MG63 (cell line): ENCODE measurements at regions not wholly inside any gene's neighbourhood (a gene's known extent, or its start where the extent isn't known, plus 50 kb on each side); places are given as distances from the start of the nearest gene placed in this dataset.

Experiments used
- DNase-seq: peaks from one replicate; pipeline ENCODE4 v3.0.0-alpha.2; 2020
- H3K27me3 ChIP-seq: fragments of 250-450 bp; sonication (Bioruptor Pico); 2 replicates; pipeline ENCODE4 v1.5.1; 2020; ENCODE audit warnings: mild to moderate bottlenecking, moderate library complexity
- H3K36me3 ChIP-seq: fragments of 250-450 bp; sonication (Bioruptor Pico); 2 replicates; pipeline ENCODE4 v1.5.1; 2020; ENCODE audit warnings: mild to moderate bottlenecking, moderate library complexity
- H3K4me3 ChIP-seq: fragments of 250-450 bp; sonication (Bioruptor Pico); 2 replicates; pipeline ENCODE4 v1.5.1; 2020; ENCODE audit warnings: mild to moderate bottlenecking, moderate library complexity
- H3K9me3 ChIP-seq: fragments of 250-450 bp; sonication (Bioruptor Pico); 2 replicates; pipeline ENCODE4 v1.5.1; 2020; ENCODE audit warnings: mild to moderate bottlenecking, moderate library complexity

- no peak for DNase-seq
- H3K4me3 ChIP-seq: no peak overlapping the region
- no peaks in the 10 kb centered on the region for H3K9me3 ChIP-seq
- no peaks in the 10 kb centered on the region for H3K27me3 ChIP-seq
- H3K36me3 ChIP-seq: no peaks in the 10 kb centered on the region
Observed at GRCh38 chr14:48814562-48814961, 771.6 kb downstream of the RPS29 start.

GRCh38 chr14:48805315-48805714 lies 780.9 kb downstream of the RPS29 start:
- H3K36me3 ChIP-seq: no peaks in the 10 kb centered on the region
- H3K4me3 ChIP-seq: no peak overlapping the region
- no peak for DNase-seq
- no peaks in the 10 kb centered on the region for H3K27me3 ChIP-seq
- no peaks in the 10 kb centered on the region; the same call in 1 of the 2 replicates for H3K9me3 ChIP-seq

GRCh38 chr14:48792376-48793024 lies 793.7 kb downstream of the RPS29 start:
- no peaks in the 10 kb centered on the region for H3K36me3 ChIP-seq
- no peaks in the 10 kb centered on the region for H3K9me3 ChIP-seq
- H3K27me3 ChIP-seq: no peaks in the 10 kb centered on the region
- peak; percentile 15 for DNase-seq
- no peak overlapping the region for H3K4me3 ChIP-seq

- DNase-seq: peak; percentile 25
- H3K4me3 ChIP-seq: no peak overlapping the region
- H3K9me3 ChIP-seq: no peaks in the 10 kb centered on the region
- H3K27me3 ChIP-seq: no peaks in the 10 kb centered on the region
- H3K36me3 ChIP-seq: no peaks in the 10 kb centered on the region
Observed at GRCh38 chr14:48788771-48789170, 797.4 kb downstream of the RPS29 start.

- DNase-seq: no peak
- H3K9me3 ChIP-seq: no peaks in the 10 kb centered on the region
- H3K4me3 ChIP-seq: no peak overlapping the region
- H3K27me3 ChIP-seq: no peaks in the 10 kb centered on the region
- H3K36me3 ChIP-seq: no peaks in the 10 kb centered on the region
Observed at GRCh38 chr14:48786498-48786897, 799.7 kb downstream of the RPS29 start.

GRCh38 chr14:48771717-48772116 lies 814.5 kb downstream of the RPS29 start:
- DNase-seq: peak; percentile 60
- no peaks in the 10 kb centered on the region for H3K27me3 ChIP-seq
- H3K36me3 ChIP-seq: no peaks in the 10 kb centered on the region
- no peak overlapping the region for H3K4me3 ChIP-seq
- H3K9me3 ChIP-seq: no peaks in the 10 kb centered on the region

- H3K36me3 ChIP-seq: no peaks in the 10 kb centered on the region
- no peaks in the 10 kb centered on the region for H3K9me3 ChIP-seq
- DNase-seq: no peak
- no peak overlapping the region for H3K4me3 ChIP-seq
- H3K27me3 ChIP-seq: no peaks in the 10 kb centered on the region
Observed at GRCh38 chr14:48751293-48751692, 834.9 kb downstream of the RPS29 start.

GRCh38 chr14:48748151-48748675 lies 838.0 kb downstream of the RPS29 start:
- Histone ChIP-seq H3K9me3 (no peaks in the 10 kb centered on the region), H3K4me3 (no peak overlapping the region), H3K36me3 (no peaks in the 10 kb centered on the region), H3K27me3 (no peaks in the 10 kb centered on the region)
- no peak for DNase-seq

- no peaks in the 10 kb centered on the region for H3K9me3 ChIP-seq
- H3K4me3 ChIP-seq: no peak overlapping the region
- no peaks in the 10 kb centered on the region for H3K36me3 ChIP-seq
- DNase-seq: no peak
- no peaks in the 10 kb centered on the region for H3K27me3 ChIP-seq
Observed at GRCh38 chr14:48747561-48748089, 838.6 kb downstream of the RPS29 start.

- no peak for DNase-seq
- Histone ChIP-seq H3K9me3 (no peaks in the 10 kb centered on the region), H3K4me3 (no peak overlapping the region), H3K27me3 (no peaks in the 10 kb centered on the region), H3K36me3 (no peaks in the 10 kb centered on the region)
Observed at GRCh38 chr14:48744202-48744601, 842.0 kb downstream of the RPS29 start.

- no peak for DNase-seq
Observed at GRCh38 chr14:48738186-48738925, 847.8 kb downstream of the RPS29 start.

GRCh38 chr14:48735607-48736006 lies 850.6 kb downstream of the RPS29 start:
- DNase-seq: no peak
- Histone ChIP-seq H3K4me3 (no peak overlapping the region), H3K9me3 (no peaks in the 10 kb centered on the region), H3K36me3 (no peaks in the 10 kb centered on the region), H3K27me3 (no peaks in the 10 kb centered on the region)

More at GRCh38 chr14:48738186-48738925, 847.8 kb downstream of the RPS29 start:
- H3K9me3 ChIP-seq: no peaks in the 10 kb centered on the region
- H3K36me3 ChIP-seq: no peaks in the 10 kb centered on the region
- no peaks in the 10 kb centered on the region for H3K27me3 ChIP-seq
- no peak overlapping the region for H3K4me3 ChIP-seq

GRCh38 chr14:48731260-48731659 lies 854.9 kb downstream of the RPS29 start:
- Histone ChIP-seq H3K27me3 (no peaks in the 10 kb centered on the region), H3K4me3 (no peak overlapping the region), H3K36me3 (no peaks in the 10 kb centered on the region), H3K9me3 (no peaks in the 10 kb centered on the region)
- DNase-seq: no peak

- peak; percentile 49 for DNase-seq
- no peaks in the 10 kb centered on the region for H3K9me3 ChIP-seq
- H3K36me3 ChIP-seq: no peaks in the 10 kb centered on the region
- no peaks in the 10 kb centered on the region for H3K27me3 ChIP-seq
- no peak overlapping the region for H3K4me3 ChIP-seq
Observed at GRCh38 chr14:48726080-48726642, 860.0 kb downstream of the RPS29 start.

GRCh38 chr14:48725051-48725734 lies 861.0 kb downstream of the RPS29 start:
- DNase-seq: peak; percentile 43

GRCh38 chr14:48723841-48724495 lies 862.2 kb downstream of the RPS29 start:
- H3K27me3 ChIP-seq: no peaks in the 10 kb centered on the region
- H3K36me3 ChIP-seq: no peaks in the 10 kb centered on the region
- no peaks in the 10 kb centered on the region for H3K9me3 ChIP-seq
- no peak for DNase-seq
- no peak overlapping the region for H3K4me3 ChIP-seq

More at GRCh38 chr14:48725051-48725734, 861.0 kb downstream of the RPS29 start:
- no peaks in the 10 kb centered on the region for H3K36me3 ChIP-seq
- no peak overlapping the region for H3K4me3 ChIP-seq
- no peaks in the 10 kb centered on the region for H3K9me3 ChIP-seq
- no peaks in the 10 kb centered on the region for H3K27me3 ChIP-seq
